NCI-H774 (cell line): ENCODE measurements at regions not wholly inside any gene's neighbourhood (a gene's known extent, or its start where the extent isn't known, plus 50 kb on each side); places are given as distances from the start of the nearest gene placed in this dataset.
A peak's percentile ranks its signal among the peaks of the same experiment; 100 is the strongest.

Experiments used
- DNase-seq: peaks from one replicate; lab custom pipeline; 2025; lab: John Stamatoyannopoulos, UW

- no peak for DNase-seq
Observed at GRCh38 chr5:166317425-166317824, 1974.0 kb upstream of the WWC1 start.

GRCh38 chr5:166320920-166321480, 1970.4 kb upstream of the WWC1 start:
- DNase-seq, result no peak

DNA sequence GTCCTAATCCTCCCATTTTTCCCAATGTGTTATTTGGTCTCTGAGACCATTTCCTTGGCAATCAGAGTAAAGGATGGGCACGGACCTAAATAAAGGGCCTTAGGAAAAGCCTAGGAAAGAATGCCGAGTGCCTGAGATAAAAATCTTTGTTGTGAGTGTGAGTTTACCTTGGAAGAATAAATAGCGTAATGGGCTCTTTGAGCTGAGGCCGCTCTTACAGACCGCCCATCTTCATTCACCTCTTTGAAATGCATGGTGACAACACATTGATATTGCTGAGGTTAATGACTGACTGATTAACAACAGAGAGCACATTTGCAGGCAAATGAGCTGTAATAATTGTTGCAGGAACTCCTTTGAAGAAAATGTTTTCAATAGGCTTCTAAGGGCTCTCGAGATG, 1967.1 kb upstream of the WWC1 start:
- no peak for DNase-seq

DNA sequence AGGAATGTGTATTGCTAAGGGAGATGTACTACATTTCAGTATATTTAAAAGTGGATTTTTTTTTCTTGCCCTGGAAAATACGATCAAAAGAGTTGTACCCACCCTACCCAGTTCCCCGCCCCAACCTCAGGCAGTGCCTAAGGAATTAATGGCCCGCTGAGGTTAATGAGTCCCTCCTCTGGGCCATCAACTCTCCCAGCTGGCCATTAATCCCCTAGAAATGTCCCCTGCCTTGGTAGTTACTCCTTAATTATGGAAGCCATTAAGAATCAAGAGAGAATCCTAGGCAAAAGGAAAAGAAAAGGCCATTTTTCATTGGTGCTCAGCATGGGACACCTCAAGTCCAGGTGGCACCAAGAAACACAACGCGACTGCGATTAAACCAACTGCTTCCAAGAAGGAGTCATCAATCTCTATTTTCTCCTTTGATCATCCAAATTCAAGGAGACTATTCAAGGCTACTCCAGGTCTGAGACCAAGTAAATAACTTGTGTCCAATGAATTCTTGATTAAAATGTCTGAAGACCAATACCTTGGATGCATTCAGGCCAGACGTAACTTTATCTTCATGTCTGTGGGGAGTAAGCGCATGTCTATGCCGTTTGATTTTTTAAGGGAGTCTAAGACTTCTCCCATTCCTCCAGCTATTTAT, 1962.2 kb upstream of the WWC1 start:
- no peak for DNase-seq

GRCh38 chr5:166330036-166330435, 1961.4 kb upstream of the WWC1 start:
- no peak for DNase-seq

GRCh38 chr5:166331521-166331920, 1959.9 kb upstream of the WWC1 start:
- no peak for DNase-seq

- DNase-seq, result no peak
Observed at GRCh38 chr5:166338801-166339200, 1952.6 kb upstream of the WWC1 start.

- no peak for DNase-seq
Observed at GRCh38 chr5:166340039-166340438, 1951.4 kb upstream of the WWC1 start.

- no peak for DNase-seq
Observed at GRCh38 chr5:166341740-166342337, 1949.6 kb upstream of the WWC1 start.

GRCh38 chr5:166342402-166342801, 1949.0 kb upstream of the WWC1 start:
- no peak for DNase-seq

GRCh38 chr5:166346726-166347374, 1944.6 kb upstream of the WWC1 start:
- DNase-seq, result no peak

- no peak for DNase-seq
Observed at GRCh38 chr5:166349046-166349445, 1942.4 kb upstream of the WWC1 start.

DNA sequence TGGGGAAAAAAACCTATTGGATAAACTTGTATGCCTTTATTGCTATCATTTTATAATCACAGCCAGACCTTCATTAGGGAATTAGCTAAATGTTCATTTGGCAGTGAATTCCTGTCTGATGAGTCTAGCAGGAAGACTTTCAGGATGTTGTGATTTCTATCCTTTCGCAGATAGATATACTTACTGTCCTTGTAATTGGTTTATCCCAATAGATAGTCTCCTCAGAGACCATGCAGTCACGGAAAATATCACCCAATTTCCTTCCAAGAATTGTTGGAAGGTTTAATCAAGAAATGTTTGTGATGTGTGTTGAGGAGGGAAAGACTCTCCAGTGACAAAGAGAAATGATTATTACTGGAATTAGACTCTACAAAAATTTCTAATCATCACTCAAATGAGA, 1937.9 kb upstream of the WWC1 start:
- DNase-seq, result no peak

- no peak for DNase-seq
Observed at GRCh38 chr5:166354332-166354731, 1937.1 kb upstream of the WWC1 start.

GRCh38 chr5:166356096-166356495, 1935.3 kb upstream of the WWC1 start:
- DNase-seq, result no peak

DNA sequence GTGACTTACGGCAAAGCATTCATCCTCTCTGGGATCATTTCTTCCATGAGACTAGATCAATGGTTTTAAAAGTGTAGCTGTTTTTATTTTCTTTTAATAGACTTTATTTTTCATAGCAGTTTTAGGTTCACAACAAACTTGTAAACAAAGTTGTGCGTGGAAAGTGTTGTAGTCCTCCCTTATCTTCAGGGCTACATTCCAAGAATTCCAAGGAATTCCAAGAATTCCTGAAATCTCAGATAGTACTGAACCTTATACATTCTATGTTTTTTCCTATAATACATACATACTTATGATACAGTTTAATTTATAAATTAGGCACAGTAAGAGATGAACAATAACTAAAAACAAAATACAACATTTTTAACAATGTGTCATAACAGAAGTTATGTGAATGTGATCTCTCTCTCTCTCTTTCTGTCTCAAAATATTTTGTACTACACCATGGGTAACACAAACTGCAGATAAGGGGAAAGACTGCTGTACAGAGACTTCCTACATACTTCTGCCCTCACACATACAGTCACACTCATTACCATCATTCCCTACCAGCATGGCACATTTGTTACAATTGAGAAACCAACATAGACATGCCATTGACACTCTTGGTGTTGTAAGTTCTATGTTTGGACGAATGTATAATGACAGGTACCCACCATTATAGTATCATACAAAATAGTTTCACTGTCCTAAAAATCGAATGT, 1933.2 kb upstream of the WWC1 start:
- DNase-seq, result no peak

DNA sequence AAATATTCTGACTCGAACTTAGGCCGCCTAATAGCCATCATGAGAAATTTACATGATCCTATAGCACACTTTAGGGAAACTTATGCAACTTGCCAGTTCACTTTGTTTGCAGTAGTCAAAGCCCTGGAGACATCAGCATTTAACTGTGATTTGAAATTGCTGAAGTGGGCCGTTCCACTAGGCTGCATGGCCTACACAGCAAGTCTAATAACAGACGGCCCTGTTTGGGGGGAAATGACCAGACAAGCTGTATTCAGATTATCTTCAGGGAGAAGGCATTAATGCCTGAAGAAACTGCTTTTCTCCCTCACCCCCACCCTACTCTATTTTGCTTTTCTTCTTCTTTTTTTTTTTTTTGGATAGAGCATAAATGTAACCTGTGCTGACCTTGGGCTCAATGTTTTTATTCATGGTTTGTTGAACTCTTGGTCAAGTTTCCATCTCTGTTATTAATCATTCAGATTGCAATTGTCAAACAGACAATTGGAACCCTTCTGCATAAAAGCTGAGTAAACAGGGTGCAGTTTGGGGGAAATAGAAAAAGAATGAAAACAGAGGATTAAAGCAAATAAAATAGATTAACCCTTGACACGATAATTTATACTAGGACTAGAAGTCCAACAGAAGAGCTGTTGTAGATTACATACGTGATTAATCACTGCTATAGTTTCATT, 1928.2 kb upstream of the WWC1 start:
- DNase-seq, result peak; percentile 27

GRCh38 chr5:166365164-166365563, 1926.3 kb upstream of the WWC1 start:
- DNase-seq, result no peak

- DNase-seq, result no peak
Observed at GRCh38 chr5:166367391-166367790, 1924.1 kb upstream of the WWC1 start.

DNA sequence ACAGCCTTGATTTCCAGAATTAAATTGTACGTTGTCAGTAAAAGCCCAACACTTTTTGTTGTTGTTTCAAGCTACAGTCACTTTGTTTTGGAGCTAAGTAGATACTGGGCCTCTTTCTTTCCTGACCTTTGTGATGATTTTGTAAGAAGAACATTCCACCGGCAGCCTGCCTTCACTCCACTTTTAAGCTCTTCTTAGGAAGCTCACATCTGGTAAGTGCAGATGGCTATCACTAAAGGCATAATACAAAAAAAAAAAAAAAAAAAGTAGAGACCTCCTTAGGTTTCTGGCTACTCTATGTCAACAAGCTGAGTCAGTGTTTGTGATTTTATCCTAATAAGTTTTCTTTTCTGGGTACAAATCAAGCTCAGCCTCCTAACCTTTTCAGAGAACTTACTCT, 1922.1 kb upstream of the WWC1 start:
- DNase-seq, result no peak

DNA sequence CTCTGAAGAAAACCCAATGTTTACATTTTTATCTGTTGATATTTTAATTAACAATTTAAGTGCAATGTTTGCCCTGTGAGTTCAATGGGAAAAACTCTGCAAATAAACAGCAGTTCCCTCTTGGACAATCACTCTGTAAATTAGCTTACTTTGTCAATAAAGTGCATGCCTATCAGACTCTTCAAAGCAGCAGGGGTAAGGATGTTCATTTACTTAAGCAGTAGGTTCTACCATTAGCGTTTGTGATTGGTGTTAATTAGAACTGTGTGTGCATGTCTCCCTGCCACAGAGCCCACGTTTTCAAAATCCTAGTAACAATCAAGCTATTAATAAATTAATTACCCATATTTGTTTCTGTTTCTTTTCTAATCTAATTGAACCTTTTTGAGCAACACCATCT, 1921.6 kb upstream of the WWC1 start:
- peak; percentile 70 for DNase-seq
